ENCODE measurements at regions not wholly inside any gene's neighbourhood (a gene's known extent, or its start where the extent isn't known, plus 50 kb on each side); places are given as distances from the start of the nearest gene placed in this dataset.
"Not testable (repeated sequence)": the region's sequence is repeated elsewhere in the genome, so short reads cannot be mapped to it uniquely, and the experiment has no call there.

DNA sequence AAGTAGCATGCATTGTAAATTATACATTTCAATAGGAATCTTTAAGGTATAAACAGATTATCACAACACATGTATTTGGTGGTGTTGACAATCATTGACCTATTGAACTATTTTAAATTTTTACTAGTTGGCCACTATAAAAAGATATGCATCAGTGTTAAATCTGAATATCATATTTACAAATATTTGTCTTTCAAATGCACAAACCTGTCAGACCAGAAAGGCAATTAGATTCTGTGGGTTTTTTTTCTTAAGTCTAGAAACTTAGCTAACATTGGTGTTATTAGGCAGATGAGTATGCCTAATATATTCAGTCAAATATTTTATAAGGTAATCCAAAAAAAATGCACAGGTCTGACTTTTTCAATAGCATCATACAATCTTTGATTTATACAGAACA lies 241.4 kb upstream of the DGKB start:
- DNase-seq (ENCODE audit: low read depth, low spot score): no peak
- no peaks in the 10 kb centered on the region for H3K36me3 ChIP-seq (ENCODE audit: insufficient read depth, low read length)
- no peak overlapping the region for H3K27ac ChIP-seq
- no peak overlapping the region for H3K4me3 ChIP-seq
- no peak overlapping the region for H3K9ac ChIP-seq (ENCODE audit: insufficient read length)
- H3K9me3 ChIP-seq (ENCODE audit: low read depth, low read length): no peaks in the 10 kb centered on the region
- TF ChIP-seq POLR2AphosphoS5 (IDR thresholded peaks at IDR 0.05; ENCODE audit: borderline replicate concordance, low read depth, low read length) (no peak), EZH2 (IDR thresholded peaks at IDR 0.05) (no peak), FOXP2 (optimal IDR thresholded peaks at IDR 0.05; ENCODE audit: control extremely low read depth, extremely low read length, insufficient read depth) (no peak)

DNA sequence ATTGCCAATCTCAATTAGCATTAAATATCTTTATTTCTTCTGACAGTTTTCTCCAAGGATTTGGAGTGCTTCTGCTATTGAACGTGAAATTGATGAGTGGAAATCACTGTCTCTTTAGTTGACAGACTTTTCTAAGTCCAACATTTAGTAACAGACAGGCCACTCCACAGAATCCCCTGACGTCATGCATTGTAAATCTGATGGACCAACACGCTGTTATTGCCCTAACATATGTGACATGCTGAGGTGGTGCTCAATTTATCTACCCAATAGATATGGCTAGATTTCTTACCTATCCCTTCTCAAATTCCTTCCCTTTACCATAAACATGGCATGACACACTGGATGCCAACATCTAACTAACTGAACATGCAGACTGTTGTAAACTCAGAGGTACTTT lies 240.6 kb upstream of the DGKB start:
- H3K4me3 ChIP-seq: no peak overlapping the region
- no peak for DNase-seq (ENCODE audit: low read depth, low spot score)
- H3K9ac ChIP-seq (ENCODE audit: insufficient read length): no peak overlapping the region
- no peak for TF ChIP-seq FOXP2 (optimal IDR thresholded peaks at IDR 0.05; ENCODE audit: control extremely low read depth, extremely low read length, insufficient read depth)
- TF ChIP-seq POLR2AphosphoS5 (IDR thresholded peaks at IDR 0.05; ENCODE audit: borderline replicate concordance, low read depth, low read length): no peak
- no peak for TF ChIP-seq EZH2 (IDR thresholded peaks at IDR 0.05)
- no peaks in the 10 kb centered on the region for H3K36me3 ChIP-seq (ENCODE audit: insufficient read depth, low read length)
- H3K9me3 ChIP-seq (ENCODE audit: low read depth, low read length): no peaks in the 10 kb centered on the region
- no peak overlapping the region for H3K27ac ChIP-seq

DNA sequence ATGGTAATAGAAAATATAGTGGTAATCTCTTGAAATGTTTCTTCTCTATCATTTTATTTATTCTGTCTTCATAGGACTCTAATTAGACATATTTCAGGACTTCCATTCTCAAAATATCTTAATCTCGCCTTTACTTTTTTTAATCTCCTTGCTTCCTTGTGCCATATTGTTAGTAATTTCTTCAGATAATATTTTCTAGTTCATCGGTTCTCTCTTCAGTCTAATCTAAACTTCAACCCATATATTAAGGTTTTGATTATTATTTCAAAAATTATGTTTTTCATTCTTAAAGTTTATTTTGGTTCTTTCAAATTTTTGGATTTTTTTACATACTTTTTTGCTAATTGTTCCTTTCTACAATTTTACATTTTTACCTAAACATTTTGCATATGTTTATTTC lies 237.9 kb upstream of the DGKB start:
- no peak overlapping the region for H3K4me3 ChIP-seq
- no peak overlapping the region for H3K9ac ChIP-seq (ENCODE audit: insufficient read length)
- H3K9me3 ChIP-seq (ENCODE audit: low read depth, low read length): no peaks in the 10 kb centered on the region
- no peak for DNase-seq (ENCODE audit: low read depth, low spot score)
- no peak overlapping the region for H3K27ac ChIP-seq
- TF ChIP-seq EZH2 (IDR thresholded peaks at IDR 0.05) (no peak), FOXP2 (optimal IDR thresholded peaks at IDR 0.05; ENCODE audit: control extremely low read depth, extremely low read length, insufficient read depth) (no peak), POLR2AphosphoS5 (IDR thresholded peaks at IDR 0.05; ENCODE audit: borderline replicate concordance, low read depth, low read length) (no peak)
- no peaks in the 10 kb centered on the region for H3K36me3 ChIP-seq (ENCODE audit: insufficient read depth, low read length)

DNA sequence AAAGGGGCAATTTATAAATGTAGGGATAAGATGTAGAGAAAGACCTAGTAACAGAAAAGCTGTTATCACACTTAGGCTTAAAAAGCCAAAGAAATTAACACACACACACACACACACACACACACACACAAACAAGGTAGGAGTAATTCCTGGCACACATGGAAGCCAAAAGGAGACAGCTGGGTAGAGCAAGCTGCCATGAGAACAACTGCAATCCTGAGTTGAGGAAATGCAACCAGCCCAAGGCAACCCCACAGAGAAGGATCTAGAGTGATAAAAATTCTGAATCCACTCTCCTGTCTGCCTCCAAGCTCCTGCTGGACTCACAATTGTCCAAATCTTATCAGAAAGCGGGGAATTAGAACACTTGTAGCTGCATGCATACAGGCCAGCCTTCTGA lies 229.1 kb upstream of the DGKB start:
- no peak for TF ChIP-seq FOXP2 (optimal IDR thresholded peaks at IDR 0.05; ENCODE audit: control extremely low read depth, extremely low read length, insufficient read depth)
- no peak for TF ChIP-seq EZH2 (IDR thresholded peaks at IDR 0.05)
- TF ChIP-seq POLR2AphosphoS5 (IDR thresholded peaks at IDR 0.05; ENCODE audit: borderline replicate concordance, low read depth, low read length): no peak
- Histone ChIP-seq H3K9me3 (ENCODE audit: low read depth, low read length) (no peaks in the 10 kb centered on the region), H3K36me3 (ENCODE audit: insufficient read depth, low read length) (no peaks in the 10 kb centered on the region), H3K9ac (ENCODE audit: insufficient read length) (no peak overlapping the region), H3K4me3 (no peak overlapping the region), H3K27ac (no peak overlapping the region)
- DNase-seq (ENCODE audit: low read depth, low spot score): no peak

DNA sequence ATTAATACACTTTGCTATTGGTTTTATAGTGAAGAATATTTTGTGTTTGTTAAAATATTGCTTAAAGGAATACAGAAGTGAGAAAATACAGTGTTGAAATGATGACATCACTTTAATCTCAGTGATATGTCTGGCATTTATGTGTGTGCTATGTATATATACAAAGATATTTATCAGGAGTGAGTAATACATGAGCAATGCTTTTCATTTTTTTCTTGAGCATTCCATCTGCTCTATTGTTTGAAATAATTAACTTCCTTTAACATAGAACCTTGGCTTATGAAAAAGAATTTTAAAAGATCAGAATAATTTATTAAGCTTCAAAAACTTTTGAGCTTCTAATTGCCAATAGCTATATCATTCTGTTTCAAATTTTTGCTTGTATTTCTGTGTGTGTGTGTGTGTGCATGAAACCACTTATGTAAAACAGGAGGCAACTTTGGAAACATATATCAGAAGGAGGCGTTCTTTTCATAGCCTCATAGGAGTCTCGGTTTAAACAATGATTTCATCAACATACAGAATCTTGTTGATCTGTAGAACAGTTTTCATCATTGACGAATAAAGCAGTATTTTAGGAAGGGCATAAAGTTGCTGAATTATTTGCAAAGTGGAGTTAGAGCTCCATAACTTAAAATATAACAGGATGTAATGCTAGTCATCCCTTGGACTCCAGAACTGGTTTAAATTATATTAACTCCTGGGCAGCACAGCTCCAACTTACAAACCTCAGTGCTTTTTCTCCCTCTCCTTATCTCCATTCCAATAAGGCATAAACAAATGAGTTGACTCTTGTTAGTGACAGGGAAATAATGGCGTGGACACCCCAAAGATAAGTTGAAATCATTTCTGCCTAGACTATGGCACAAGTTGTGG lies 228.4 kb upstream of the DGKB start:
- peak; percentile 2 for DNase-seq (ENCODE audit: low read depth, low spot score)
- Histone ChIP-seq H3K27ac (no peak overlapping the region), H3K4me3 (no peak overlapping the region), H3K9me3 (ENCODE audit: low read depth, low read length) (no peaks in the 10 kb centered on the region), H3K9ac (ENCODE audit: insufficient read length) (no peak overlapping the region), H3K36me3 (ENCODE audit: insufficient read depth, low read length) (no peaks in the 10 kb centered on the region)
- no peak for TF ChIP-seq FOXP2 (optimal IDR thresholded peaks at IDR 0.05; ENCODE audit: control extremely low read depth, extremely low read length, insufficient read depth)
- no peak for TF ChIP-seq EZH2 (IDR thresholded peaks at IDR 0.05)
- TF ChIP-seq POLR2AphosphoS5 (IDR thresholded peaks at IDR 0.05; ENCODE audit: borderline replicate concordance, low read depth, low read length): no peak

DNA sequence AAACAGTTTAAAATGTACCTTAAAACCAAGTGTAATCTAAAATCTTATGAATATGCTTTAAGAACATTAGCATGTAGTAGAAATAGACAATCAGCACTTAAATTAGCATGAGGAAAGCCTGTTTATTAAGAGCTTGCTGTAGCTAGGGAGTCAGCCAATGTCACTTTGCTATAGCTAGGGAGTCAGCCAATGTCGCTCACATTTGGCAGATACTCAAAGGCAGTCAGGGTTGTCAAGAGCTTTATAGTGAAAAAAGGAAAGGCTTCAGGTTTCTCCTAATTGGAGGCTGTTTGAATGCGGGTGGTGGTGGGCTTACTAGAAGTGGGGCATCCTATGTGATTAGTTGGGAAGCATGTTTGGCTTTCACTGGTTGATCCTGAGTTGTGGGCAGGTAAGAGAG lies 226.2 kb upstream of the DGKB start:
- Histone ChIP-seq H3K36me3 (ENCODE audit: insufficient read depth, low read length) (no peaks in the 10 kb centered on the region), H3K9ac (ENCODE audit: insufficient read length) (no peak overlapping the region), H3K27ac (no peak overlapping the region), H3K4me3 (no peak overlapping the region), H3K9me3 (ENCODE audit: low read depth, low read length) (no peaks in the 10 kb centered on the region)
- no peak for DNase-seq (ENCODE audit: low read depth, low spot score)
- TF ChIP-seq POLR2AphosphoS5 (IDR thresholded peaks at IDR 0.05; ENCODE audit: borderline replicate concordance, low read depth, low read length): no peak
- TF ChIP-seq FOXP2 (optimal IDR thresholded peaks at IDR 0.05; ENCODE audit: control extremely low read depth, extremely low read length, insufficient read depth): no peak
- TF ChIP-seq EZH2 (IDR thresholded peaks at IDR 0.05): no peak

DNA sequence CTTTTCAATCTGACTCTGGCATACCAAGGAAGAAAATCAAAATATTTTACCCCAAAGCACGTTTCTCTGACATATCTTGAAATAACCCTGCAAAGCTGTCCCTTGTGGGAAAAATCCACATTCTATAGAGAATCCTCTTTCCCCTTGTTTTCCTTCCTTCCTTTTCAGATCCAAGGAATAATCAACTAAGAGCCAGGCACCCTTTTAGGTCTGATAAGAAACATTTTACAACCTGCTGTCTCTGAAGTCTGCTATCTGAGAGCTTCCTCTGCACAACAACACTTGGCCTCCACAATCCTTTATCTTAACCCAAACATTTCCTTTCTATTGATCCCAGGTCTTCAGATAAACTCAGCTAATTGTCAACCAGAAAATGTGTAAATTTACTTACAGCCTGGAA lies 224.1 kb upstream of the DGKB start:
- not testable (repeated sequence) for H3K9me3 ChIP-seq (ENCODE audit: low read depth, low read length); H3K9ac ChIP-seq (ENCODE audit: insufficient read length); DNase-seq (ENCODE audit: low read depth, low spot score); H3K36me3 ChIP-seq (ENCODE audit: insufficient read depth, low read length); H3K4me3 ChIP-seq; H3K27ac ChIP-seq

DNA sequence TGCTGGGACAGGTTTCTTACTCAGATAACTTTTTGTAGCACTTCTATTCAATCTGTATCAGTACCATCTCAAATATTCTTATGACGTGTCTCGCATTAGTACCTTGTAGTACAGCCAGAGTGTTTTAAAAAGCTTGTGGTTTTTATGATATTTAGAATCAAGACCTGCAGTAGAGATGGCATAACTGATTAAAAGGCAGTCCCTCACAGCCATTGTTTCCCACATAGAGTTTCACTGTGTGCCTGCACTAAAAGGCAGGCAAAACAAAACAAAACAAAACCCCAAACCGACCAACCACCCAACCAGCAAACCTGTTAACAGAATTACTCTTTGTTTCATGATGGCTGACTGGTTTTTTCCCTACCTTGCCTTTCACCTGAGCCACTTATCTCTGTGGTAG lies 221.3 kb upstream of the DGKB start:
- DNase-seq (ENCODE audit: low read depth, low spot score): no peak

DNA sequence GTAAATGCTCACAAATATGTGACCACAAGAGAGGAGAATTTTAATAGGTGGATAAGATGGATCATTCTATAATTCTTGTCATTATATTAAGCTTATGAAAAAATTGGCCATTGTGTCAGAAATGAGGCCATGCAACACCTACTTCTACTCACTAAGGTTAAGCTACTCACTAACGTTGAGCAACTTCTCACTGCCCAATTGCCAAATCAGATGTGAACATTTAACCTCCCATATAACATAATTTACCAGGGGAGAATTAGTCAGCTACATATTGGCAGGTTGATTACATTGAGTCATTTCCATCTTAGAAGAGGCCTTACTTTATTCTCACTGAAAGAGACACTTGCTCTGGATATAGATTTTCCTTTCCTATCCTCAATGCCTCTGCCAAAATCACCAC lies 211.2 kb upstream of the DGKB start:
- TF ChIP-seq FOXP2 (optimal IDR thresholded peaks at IDR 0.05; ENCODE audit: control extremely low read depth, extremely low read length, insufficient read depth): no peak
- TF ChIP-seq POLR2AphosphoS5 (IDR thresholded peaks at IDR 0.05; ENCODE audit: borderline replicate concordance, low read depth, low read length): no peak
- no peak for TF ChIP-seq EZH2 (IDR thresholded peaks at IDR 0.05)
- H3K27ac ChIP-seq: no peak overlapping the region

More for the DNA sequence above, 221.3 kb upstream of the DGKB start:
- Histone ChIP-seq H3K27ac (no peak overlapping the region), H3K4me3 (no peak overlapping the region), H3K36me3 (ENCODE audit: insufficient read depth, low read length) (no peaks in the 10 kb centered on the region), H3K9ac (ENCODE audit: insufficient read length) (no peak overlapping the region), H3K9me3 (ENCODE audit: low read depth, low read length) (no peaks in the 10 kb centered on the region)
- TF ChIP-seq FOXP2 (optimal IDR thresholded peaks at IDR 0.05; ENCODE audit: control extremely low read depth, extremely low read length, insufficient read depth): no peak
- TF ChIP-seq POLR2AphosphoS5 (IDR thresholded peaks at IDR 0.05; ENCODE audit: borderline replicate concordance, low read depth, low read length): no peak
- TF ChIP-seq EZH2 (IDR thresholded peaks at IDR 0.05): no peak

More for the DNA sequence above, 211.2 kb upstream of the DGKB start:
- Histone ChIP-seq H3K36me3 (ENCODE audit: insufficient read depth, low read length) (no peaks in the 10 kb centered on the region), H3K4me3 (no peak overlapping the region), H3K9ac (ENCODE audit: insufficient read length) (no peak overlapping the region), H3K9me3 (ENCODE audit: low read depth, low read length) (no peaks in the 10 kb centered on the region)
- DNase-seq (ENCODE audit: low read depth, low spot score): no peak

Data from SK-N-MC (cell line).